C4-2B (cell line): ENCODE measurements at regions not wholly inside any gene's neighbourhood (a gene's known extent, or its start where the extent isn't known, plus 50 kb on each side); places are given as distances from the start of the nearest gene placed in this dataset.

ENCODE experiments used
- ZFX ChIP-seq: fragments of 450-650 bp; IDR thresholded peaks from 2 replicates; pipeline ENCODE4 v1.6.1; 2017
- TF ChIP-seq, protein P1 (sequence below): fragments of 450-650 bp; conservative IDR thresholded peaks from 2 replicates; pipeline ENCODE4 v1.5.1; 2017; ENCODE audit warnings: mild to moderate bottlenecking

DNA sequence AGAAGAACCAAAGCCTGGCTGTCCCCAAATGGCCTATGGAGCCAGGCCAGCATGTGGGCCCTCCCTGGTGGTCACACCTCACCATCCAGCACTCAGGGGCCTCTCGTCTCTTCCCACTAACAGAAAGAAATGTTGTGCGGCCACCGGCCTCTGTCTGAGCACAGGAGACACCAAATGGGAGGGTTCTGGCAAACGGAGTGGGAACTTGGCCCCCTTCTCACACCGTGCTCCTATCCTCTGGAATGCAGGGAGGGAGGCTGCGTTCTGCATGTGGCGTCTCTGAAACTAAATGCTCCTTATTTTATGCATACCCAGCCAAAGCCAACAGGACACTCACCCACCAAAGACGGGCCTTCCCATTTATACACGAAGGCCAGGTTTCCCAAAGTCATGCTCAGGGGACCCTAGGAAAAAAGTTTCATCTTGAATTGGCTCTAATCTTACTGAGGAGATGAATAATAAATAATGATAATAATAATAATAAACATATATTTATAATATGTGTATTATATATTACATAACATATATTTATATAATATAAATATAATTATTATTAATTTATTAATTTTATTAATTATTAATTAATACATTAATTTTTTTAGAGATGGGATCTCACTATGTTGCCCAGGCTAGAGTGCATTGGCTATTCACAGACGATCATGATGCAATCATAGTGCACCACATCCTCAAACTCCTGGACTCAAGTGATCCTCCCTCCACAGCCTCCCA, 102.4 kb downstream of the FOXF2 start:
- TF ChIP-seq, protein P1, sequence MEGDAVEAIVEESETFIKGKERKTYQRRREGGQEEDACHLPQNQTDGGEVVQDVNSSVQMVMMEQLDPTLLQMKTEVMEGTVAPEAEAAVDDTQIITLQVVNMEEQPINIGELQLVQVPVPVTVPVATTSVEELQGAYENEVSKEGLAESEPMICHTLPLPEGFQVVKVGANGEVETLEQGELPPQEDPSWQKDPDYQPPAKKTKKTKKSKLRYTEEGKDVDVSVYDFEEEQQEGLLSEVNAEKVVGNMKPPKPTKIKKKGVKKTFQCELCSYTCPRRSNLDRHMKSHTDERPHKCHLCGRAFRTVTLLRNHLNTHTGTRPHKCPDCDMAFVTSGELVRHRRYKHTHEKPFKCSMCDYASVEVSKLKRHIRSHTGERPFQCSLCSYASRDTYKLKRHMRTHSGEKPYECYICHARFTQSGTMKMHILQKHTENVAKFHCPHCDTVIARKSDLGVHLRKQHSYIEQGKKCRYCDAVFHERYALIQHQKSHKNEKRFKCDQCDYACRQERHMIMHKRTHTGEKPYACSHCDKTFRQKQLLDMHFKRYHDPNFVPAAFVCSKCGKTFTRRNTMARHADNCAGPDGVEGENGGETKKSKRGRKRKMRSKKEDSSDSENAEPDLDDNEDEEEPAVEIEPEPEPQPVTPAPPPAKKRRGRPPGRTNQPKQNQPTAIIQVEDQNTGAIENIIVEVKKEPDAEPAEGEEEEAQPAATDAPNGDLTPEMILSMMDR, result no peak
- TF ChIP-seq ZFX, result no peak
